Esophagus muscularis mucosa (tissue), 4 donors: ENCODE measurements at regions not wholly inside any gene's neighbourhood (a gene's known extent, or its start where the extent isn't known, plus 50 kb on each side); places are given as distances from the start of the nearest gene placed in this dataset.

ENCODE experiments used
- DNase-seq: peaks from one replicate; pipeline ENCODE4 v3.0.0-alpha.2; 2017; ENCODE audit errors: extremely low spot score
- H3K27ac ChIP-seq, 4 donors: fragments of 200-600 bp; sonication (generic); replicated peaks in 1 of 4; 1 replicate in 3 of 4; 2 replicates in 1 of 4; pipeline ENCODE4 v1.5.1; 2016 to 2019; ENCODE audit warnings: mild to moderate bottlenecking in 1 of 4
- H3K27me3 ChIP-seq, 4 donors: fragments of 200-600 bp; sonication (generic); one replicate each; pipeline versions ENCODE4 v1.5.1 to v1.6.0; 2016 to 2019
- H3K36me3 ChIP-seq, 4 donors: fragments of 200-600 bp; sonication (generic); one replicate each; pipeline ENCODE4 v1.5.1; 2016 to 2019
- H3K4me1 ChIP-seq, 4 donors: fragments of 200-600 bp; sonication (generic); one replicate each; pipeline ENCODE4 v1.5.1; 2016 to 2019
- H3K4me3 ChIP-seq, 4 donors: fragments of 200-600 bp; sonication (generic); 1 replicate in 2 of 4; 2 replicates in 2 of 4; pipeline ENCODE4 v1.5.1; 2016 to 2019; ENCODE audit warnings: mild to moderate bottlenecking in 4 of 4, moderate library complexity in 1 of 4
- H3K9me3 ChIP-seq, 4 donors: fragments of 200-600 bp; sonication (generic); 1 replicate in 3 of 4; 2 replicates in 1 of 4; pipeline ENCODE4 v1.5.1; 2016 to 2019
- CTCF ChIP-seq, 3 experiments: fragments of 200-600 bp in 2 of 3; fragments of 450-650 bp in 1 of 3; sonication (generic) in 2 of 3; IDR thresholded peaks; one replicate each; pipeline ENCODE4 v1.5.1; 2017 to 2019; ENCODE audit warnings: antibody characterized with exemption in 3 of 3, mild to moderate bottlenecking in 2 of 3, moderate library complexity in 1 of 3
- EP300 ChIP-seq: sonication (generic); formaldehyde crosslinking; IDR thresholded peaks from one replicate; pipeline ENCODE4 v1.6.1; 2017; ENCODE audit warnings: antibody characterized with exemption
- POLR2A ChIP-seq: fragments of 450-650 bp; IDR thresholded peaks from one replicate; pipeline ENCODE4 v1.6.1; 2017; ENCODE audit warnings: antibody characterized with exemption, moderate library complexity, mild to moderate bottlenecking, low read depth
- POLR2AphosphoS5 ChIP-seq, 2 donors: sonication (generic); formaldehyde crosslinking; IDR thresholded peaks; one replicate each; pipeline ENCODE4 v1.6.1; 2017; ENCODE audit warnings: antibody characterized with exemption in 2 of 2
- WGBS: methylation state at CpG from one replicate; pipeline ENCODE4 v1.1.5; 2018; 5-methylcytosine and 5-hydroxymethylcytosine counted together
- intact Hi-C: fragments of 100-400 bp; cut with DNase I; formaldehyde crosslinking; loops from one replicate; pipeline ENCODE4 v1.15.1; 2023

DNA sequence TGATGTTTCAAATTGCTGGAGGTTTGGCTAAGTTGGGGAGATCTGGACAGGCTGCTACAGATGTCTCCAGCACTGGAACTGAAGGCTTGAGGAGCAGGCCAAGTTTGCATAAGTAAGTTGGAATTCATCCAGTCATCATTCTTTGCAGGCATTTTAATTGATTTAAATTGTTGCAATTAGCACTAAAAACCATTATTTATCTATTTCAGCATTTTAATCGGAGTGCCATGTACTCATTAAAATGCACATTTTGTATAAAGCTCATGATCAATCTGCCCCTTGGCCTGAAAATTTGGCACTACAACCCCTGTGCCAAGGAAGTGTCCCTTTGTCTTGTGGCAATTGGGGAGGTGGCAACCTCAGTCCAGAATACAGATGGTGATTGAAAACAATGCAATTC lies 320.2 kb downstream of the MAT2B start:
- Histone ChIP-seq H3K36me3 (no peaks in the 10 kb centered on the region), H3K27me3 (no peaks in the 10 kb centered on the region), H3K4me1 (no peaks in the 10 kb centered on the region), H3K9me3 (peaks cover 0 to 14% (median 3%) of the 10 kb centered on the region in 4 donors), H3K27ac (no peak overlapping the region), H3K4me3 (no peak overlapping the region)
- intact Hi-C loops = no loop called here
- TF ChIP-seq POLR2AphosphoS5 (IDR thresholded peaks at IDR 0.05) (no peak), EP300 (no peak), CTCF (IDR thresholded peaks at IDR 0.05) (no peak), POLR2A (no peak)
- WGBS = 77% methylated on average over 1 of the region's 1 CpG
- DNase-seq = no peak

GRCh38 chr5:163826201-163826600 lies 320.8 kb downstream of the MAT2B start:
- Histone ChIP-seq H3K27ac (no peak overlapping the region), H3K36me3 (no peaks in the 10 kb centered on the region), H3K4me3 (no peak overlapping the region), H3K4me1 (no peaks in the 10 kb centered on the region), H3K27me3 (no peaks in the 10 kb centered on the region), H3K9me3 (peaks cover 0 to 12% (median 0%) of the 10 kb centered on the region in 4 donors)
- intact Hi-C loops = no loop called here
- DNase-seq = no peak
- no peak for TF ChIP-seq EP300
- TF ChIP-seq POLR2A = no peak
- no peak for TF ChIP-seq CTCF (IDR thresholded peaks at IDR 0.05)
- TF ChIP-seq POLR2AphosphoS5 (IDR thresholded peaks at IDR 0.05) = no peak
- 80% methylated on average over 3 of the region's 3 CpGs for whole genome bisulfite sequencing

DNA sequence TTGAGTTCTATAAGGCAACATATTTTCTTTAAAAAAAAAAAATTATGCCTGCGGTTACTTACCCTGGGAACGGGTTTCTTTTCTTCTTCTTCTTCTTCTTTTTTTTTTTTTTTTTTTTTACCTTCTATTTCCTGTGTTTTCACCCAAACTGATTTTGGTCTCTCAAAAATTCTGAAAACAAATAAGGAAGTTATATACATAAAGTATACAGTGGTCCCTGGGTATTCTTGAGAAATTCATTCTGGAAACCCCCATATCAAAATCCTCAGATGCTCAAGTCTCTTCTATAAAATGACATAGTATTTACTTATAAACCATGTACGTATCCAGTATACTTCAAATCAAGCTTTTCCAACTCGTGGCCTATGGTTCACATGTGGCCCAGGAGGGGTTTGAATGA lies 326.7 kb downstream of the MAT2B start:
- 78% methylated on average over 4 of the region's 4 CpGs for WGBS
- Histone ChIP-seq H3K27ac (no peak overlapping the region), H3K36me3 (no peaks in the 10 kb centered on the region), H3K9me3 (peaks cover 0 to 5% (median 0%) of the 10 kb centered on the region in 4 donors), H3K27me3 (no peaks in the 10 kb centered on the region), H3K4me3 (no peak overlapping the region), H3K4me1 (no peaks in the 10 kb centered on the region)
- intact Hi-C loops = no loop called here
- TF ChIP-seq POLR2A = no peak
- no peak for TF ChIP-seq EP300
- no peak for TF ChIP-seq CTCF (IDR thresholded peaks at IDR 0.05)
- no peak for TF ChIP-seq POLR2AphosphoS5 (IDR thresholded peaks at IDR 0.05)
- DNase-seq = no peak

DNA sequence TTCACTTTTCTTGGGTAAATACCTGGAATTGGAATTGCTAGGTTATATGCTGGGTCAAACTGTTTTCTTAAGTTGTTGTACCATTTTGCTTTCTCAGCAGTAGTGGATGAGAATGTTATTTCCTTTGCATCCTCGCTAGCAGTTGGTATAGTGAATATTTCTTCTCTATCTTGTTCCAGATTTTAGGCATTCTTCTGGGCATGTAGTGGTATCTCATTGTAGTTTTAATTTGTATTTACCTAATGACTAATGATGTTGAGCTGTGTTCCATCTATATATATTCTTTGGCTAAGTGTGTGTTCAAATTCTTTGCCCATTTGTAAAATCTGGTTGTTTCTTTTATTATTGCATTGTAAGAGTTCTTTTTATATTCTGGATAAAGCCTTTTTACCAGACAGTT lies 333.3 kb downstream of the MAT2B start:
- Histone ChIP-seq H3K27ac (no peak overlapping the region), H3K4me1 (no peaks in the 10 kb centered on the region), H3K27me3 (no peaks in the 10 kb centered on the region), H3K4me3 (no peak overlapping the region), H3K36me3 (no peaks in the 10 kb centered on the region), H3K9me3 (no peaks in the 10 kb centered on the region)
- no peak for TF ChIP-seq POLR2AphosphoS5 (IDR thresholded peaks at IDR 0.05)
- TF ChIP-seq POLR2A = no peak
- no peak for TF ChIP-seq EP300
- no peak for TF ChIP-seq CTCF (IDR thresholded peaks at IDR 0.05)
- intact Hi-C loops = no loop called here
- WGBS = 88% methylated on average over 1 of the region's 1 CpG
- DNase-seq = no peak

- Histone ChIP-seq H3K36me3 (no peaks in the 10 kb centered on the region), H3K27ac (no peak overlapping the region), H3K27me3 (no peaks in the 10 kb centered on the region), H3K4me3 (no peak overlapping the region), H3K4me1 (no peaks in the 10 kb centered on the region), H3K9me3 (peaks cover 0 to 11% (median 0%) of the 10 kb centered on the region in 4 donors)
- intact Hi-C loops = no loop called here
- no peak for DNase-seq
- 50% methylated on average over 1 of the region's 1 CpG for WGBS
- TF ChIP-seq EP300 = no peak
These were observed 341.1 kb downstream of the MAT2B start for GRCh38 chr5:163846512-163846911.
